HEK293 (cell line): ENCODE measurements at regions not wholly inside any gene's neighbourhood (a gene's known extent, or its start where the extent isn't known, plus 50 kb on each side); places are given as distances from the start of the nearest gene placed in this dataset.

ENCODE experiments used
- CTCF ChIA-PET: fragments of 350-600 bp; formaldehyde crosslinking; extraction: SDS; loops from one replicate; lab custom pipeline; 2021; ENCODE audit warnings: antibody characterized with exemption; lab: Yijun Ruan, JAX
- POLR2A ChIA-PET: fragments of 300-600 bp; formaldehyde crosslinking; extraction: SDS; loops from one replicate; lab custom pipeline; 2020; ENCODE audit warnings: antibody characterized with exemption, inconsistent platforms; lab: Yijun Ruan, JAX
- H3K27ac ChIP-seq: fragments of 200-500 bp; sonication (Bioruptor generic); 2 replicates; pipeline ENCODE4 v1.5.1; 2014; ENCODE audit warnings: low read depth, low read length, control low read depth, inconsistent platforms; ENCODE audit errors: extremely low read depth
- H3K36me3 ChIP-seq, 2 experiments: fragments of 200-500 bp in 1 of 2; sonication (Bioruptor generic) in 1 of 2; 1 replicate in 1 of 2; 2 replicates in 1 of 2; pipeline ENCODE4 v1.5.1; 2014 to 2017; ENCODE audit warnings: inconsistent platforms in 2 of 2, low read length in 2 of 2; ENCODE audit not compliant: control insufficient read depth in 2 of 2, insufficient read depth in 1 of 2
- H3K4me1 ChIP-seq: fragments of 200-500 bp; sonication (Bioruptor generic); 2 replicates; pipeline ENCODE4 v1.5.1; 2014; ENCODE audit warnings: mild to moderate bottlenecking, low read length, inconsistent platforms; ENCODE audit not compliant: control insufficient read depth, insufficient read depth
- H3K4me3 ChIP-seq: 2 replicates; pipeline ENCODE4 v1.5.1; 2011; ENCODE audit warnings: low read depth, mild to moderate bottlenecking, control low read depth, low read length, moderate library complexity
- H3K9me3 ChIP-seq: fragments of 200-500 bp; sonication (Bioruptor generic); 2 replicates; pipeline ENCODE4 v1.5.1; 2014; ENCODE audit warnings: low read depth, low read length, inconsistent platforms; ENCODE audit not compliant: control insufficient read depth, insufficient read depth
- HOXD13 ChIP-seq: sonication (generic); formaldehyde crosslinking; IDR thresholded peaks from 2 replicates; pipeline ENCODE4 v1.8.0; 2022; ENCODE audit warnings: missing genetic modification reagents, borderline replicate concordance
- KLF1 ChIP-seq: fragments of 450-650 bp; formaldehyde crosslinking; IDR thresholded peaks from 2 replicates; pipeline ENCODE4 v1.5.1; 2016; ENCODE audit warnings: missing biosample characterization, missing genetic modification characterization
- TRIM28 ChIP-seq: IDR thresholded peaks from 2 replicates; pipeline ENCODE4 v1.6.1; 2011; ENCODE audit warnings: low read length, control low read depth, borderline replicate concordance
- ZFP69B ChIP-seq: fragments of 450-650 bp; formaldehyde crosslinking; IDR thresholded peaks from 2 replicates; pipeline ENCODE4 v1.5.1; 2016; ENCODE audit warnings: missing biosample characterization, missing genetic modification characterization
- ZNF146 ChIP-seq: fragments of 450-650 bp; formaldehyde crosslinking; IDR thresholded peaks from 2 replicates; pipeline ENCODE4 v1.5.1; 2016; ENCODE audit warnings: missing biosample characterization, missing genetic modification characterization
- ZNF221 ChIP-seq: fragments of 450-650 bp; formaldehyde crosslinking; IDR thresholded peaks from 2 replicates; pipeline ENCODE4 v1.5.1; 2017; ENCODE audit warnings: missing biosample characterization, missing genetic modification characterization, borderline replicate concordance
- ZNF239 ChIP-seq: fragments of 450-650 bp; formaldehyde crosslinking; IDR thresholded peaks from 2 replicates; pipeline ENCODE4 v1.5.1; 2016; ENCODE audit warnings: missing biosample characterization, missing genetic modification characterization
- ZNF354C ChIP-seq: fragments of 450-650 bp; formaldehyde crosslinking; IDR thresholded peaks from 2 replicates; pipeline ENCODE4 v1.5.1; 2016; ENCODE audit warnings: missing biosample characterization, missing genetic modification characterization, low read depth, borderline replicate concordance
- ZNF398 ChIP-seq: fragments of 450-650 bp; formaldehyde crosslinking; IDR thresholded peaks from 2 replicates; pipeline ENCODE4 v1.5.1; 2017; ENCODE audit warnings: missing biosample characterization, missing genetic modification characterization
- ZNF488 ChIP-seq: fragments of 450-650 bp; formaldehyde crosslinking; IDR thresholded peaks from 2 replicates; pipeline ENCODE4 v1.5.1; 2016; ENCODE audit warnings: missing biosample characterization, missing genetic modification characterization
- ZNF529 ChIP-seq: fragments of 450-650 bp; formaldehyde crosslinking; IDR thresholded peaks from 2 replicates; pipeline ENCODE4 v1.5.1; 2017; ENCODE audit warnings: missing genetic modification characterization, missing biosample characterization; ENCODE audit not compliant: insufficient replicate concordance
- ZNF530 ChIP-seq: fragments of 450-650 bp; formaldehyde crosslinking; IDR thresholded peaks from 2 replicates; pipeline ENCODE4 v1.5.1; 2016; ENCODE audit warnings: low read depth, missing biosample characterization, missing genetic modification characterization
- ZNF548 ChIP-seq: fragments of 450-650 bp; formaldehyde crosslinking; IDR thresholded peaks from 2 replicates; pipeline ENCODE4 v1.5.1; 2016; ENCODE audit warnings: missing biosample characterization, missing genetic modification characterization
- ZNF561 ChIP-seq: fragments of 450-650 bp; IDR thresholded peaks from 2 replicates; pipeline ENCODE4 v1.5.1; 2018; ENCODE audit warnings: missing biosample characterization, missing genetic modification characterization, borderline replicate concordance
- ZNF639 ChIP-seq: fragments of 450-650 bp; formaldehyde crosslinking; IDR thresholded peaks from 2 replicates; pipeline ENCODE4 v1.5.1; 2016; ENCODE audit warnings: missing biosample characterization, missing genetic modification characterization
- ZNF670 ChIP-seq: fragments of 450-650 bp; formaldehyde crosslinking; IDR thresholded peaks from 2 replicates; pipeline ENCODE4 v1.5.1; 2016; ENCODE audit warnings: missing biosample characterization, missing genetic modification characterization, low read depth
- ZSCAN18 ChIP-seq: fragments of 450-650 bp; formaldehyde crosslinking; IDR thresholded peaks from 2 replicates; pipeline ENCODE4 v1.5.1; 2016; ENCODE audit warnings: missing biosample characterization, missing genetic modification characterization
- ZSCAN23 ChIP-seq: fragments of 450-650 bp; formaldehyde crosslinking; IDR thresholded peaks from 2 replicates; pipeline ENCODE4 v1.5.1; 2016; ENCODE audit warnings: missing biosample characterization, missing genetic modification characterization
- TF ChIP-seq, protein P1 (sequence below): fragments of 450-650 bp; formaldehyde crosslinking; IDR thresholded peaks from 2 replicates; pipeline ENCODE4 v1.5.1; 2016; ENCODE audit warnings: missing biosample characterization, missing genetic modification characterization
- TF ChIP-seq, protein P2 (sequence below): fragments of 450-650 bp; formaldehyde crosslinking; IDR thresholded peaks from 2 replicates; pipeline ENCODE4; 2016; ENCODE audit warnings: missing biosample characterization, missing genetic modification characterization

GRCh38 chr2:125254010-125254409, 1228.9 kb downstream of the CNTNAP5 start:
- ChIA-PET POLR2A (interaction anchor here (0.6 kb wide), 1 partner anchor 16 kb away, joined by 4 read pairs; no protein-coding TSS in a partner anchor), CTCF (no interaction called here)
- Histone ChIP-seq H3K27ac (no peak overlapping the region), H3K4me1 (no peaks in the 10 kb centered on the region), H3K9me3 (no peaks in the 10 kb centered on the region), H3K36me3 (no peaks in the 10 kb centered on the region), H3K4me3 (no peak overlapping the region)
- no peak for TF ChIP-seq ZNF354C (tag by site-specific recombination)
- TF ChIP-seq KLF1 (tag by site-specific recombination) = no peak
- no peak for TF ChIP-seq ZNF221 (tag by site-specific recombination)
- no peak for TF ChIP-seq ZNF239 (tag by site-specific recombination)
- TF ChIP-seq ZSCAN23 (tag by site-specific recombination) = no peak
- TF ChIP-seq ZNF398 (tag by site-specific recombination) = no peak

GRCh38 chr2:125259451-125259850, 1234.4 kb downstream of the CNTNAP5 start:
- TF ChIP-seq ZNF530 (tag by site-specific recombination) = no peak
- TF ChIP-seq ZNF561 (tag by site-specific recombination) = no peak
- TF ChIP-seq ZNF639 (tag by site-specific recombination) = no peak
- no peak for TF ChIP-seq ZNF548
- no peak for TF ChIP-seq ZNF146
- TF ChIP-seq HOXD13 (CRISPR knock-in tag) = no peak
- TF ChIP-seq ZSCAN18 = no peak
- TF ChIP-seq ZNF670 (tag by site-specific recombination) = no peak
- no peak for TF ChIP-seq ZNF529
- TF ChIP-seq ZFP69B (tag by site-specific recombination) = no peak
- TF ChIP-seq, protein P1, sequence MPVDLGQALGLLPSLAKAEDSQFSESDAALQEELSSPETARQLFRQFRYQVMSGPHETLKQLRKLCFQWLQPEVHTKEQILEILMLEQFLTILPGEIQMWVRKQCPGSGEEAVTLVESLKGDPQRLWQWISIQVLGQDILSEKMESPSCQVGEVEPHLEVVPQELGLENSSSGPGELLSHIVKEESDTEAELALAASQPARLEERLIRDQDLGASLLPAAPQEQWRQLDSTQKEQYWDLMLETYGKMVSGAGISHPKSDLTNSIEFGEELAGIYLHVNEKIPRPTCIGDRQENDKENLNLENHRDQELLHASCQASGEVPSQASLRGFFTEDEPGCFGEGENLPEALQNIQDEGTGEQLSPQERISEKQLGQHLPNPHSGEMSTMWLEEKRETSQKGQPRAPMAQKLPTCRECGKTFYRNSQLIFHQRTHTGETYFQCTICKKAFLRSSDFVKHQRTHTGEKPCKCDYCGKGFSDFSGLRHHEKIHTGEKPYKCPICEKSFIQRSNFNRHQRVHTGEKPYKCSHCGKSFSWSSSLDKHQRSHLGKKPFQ (tag by site-specific recombination) = no peak
- TF ChIP-seq TRIM28 = no peak
- no peak for TF ChIP-seq ZNF488 (tag by site-specific recombination)
- TF ChIP-seq, protein P2, sequence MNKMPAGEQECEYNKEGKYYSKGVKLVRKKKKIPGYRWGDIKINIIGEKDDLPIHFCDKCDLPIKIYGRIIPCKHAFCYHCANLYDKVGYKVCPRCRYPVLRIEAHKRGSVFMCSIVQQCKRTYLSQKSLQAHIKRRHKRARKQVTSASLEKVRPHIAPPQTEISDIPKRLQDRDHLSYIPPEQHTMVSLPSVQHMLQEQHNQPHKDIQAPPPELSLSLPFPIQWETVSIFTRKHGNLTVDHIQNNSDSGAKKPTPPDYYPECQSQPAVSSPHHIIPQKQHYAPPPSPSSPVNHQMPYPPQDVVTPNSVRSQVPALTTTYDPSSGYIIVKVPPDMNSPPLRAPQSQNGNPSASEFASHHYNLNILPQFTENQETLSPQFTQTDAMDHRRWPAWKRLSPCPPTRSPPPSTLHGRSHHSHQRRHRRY (tag by site-specific recombination) = no peak
- POLR2A ChIA-PET = no interaction called here
- Histone ChIP-seq H3K9me3 (no peaks in the 10 kb centered on the region), H3K4me3 (no peak overlapping the region), H3K36me3 (no peaks in the 10 kb centered on the region), H3K27ac (no peak overlapping the region), H3K4me1 (no peaks in the 10 kb centered on the region)
- CTCF ChIA-PET = no interaction called here
